Kidney (tissue), 13 donors: ENCODE measurements at regions not wholly inside any gene's neighbourhood (a gene's known extent, or its start where the extent isn't known, plus 50 kb on each side); places are given as distances from the start of the nearest gene placed in this dataset.
A peak's percentile ranks its signal among the peaks of the same experiment; 100 is the strongest.
"Not testable (repeated sequence)": the region's sequence is repeated elsewhere in the genome, so short reads cannot be mapped to it uniquely, and the experiment has no call there.

Source experiments
- DNase-seq, 5 donors: peaks; one replicate each; pipeline ENCODE4 v3.0.0-alpha.2; 2013 to 2020
- FAIRE-seq: peaks from 2 replicates; lab custom pipeline; 2012; peaks lifted over from hg19 to GRCh38; lab: Jason Lieb, UNC
- H3K27ac ChIP-seq, 2 donors: one replicate each; pipeline ENCODE4 v1.7.0; 2013; ENCODE audit warnings: low read depth in 2 of 2, low read length in 2 of 2, inconsistent platforms in 1 of 2
- H3K27me3 ChIP-seq: one replicate; pipeline ENCODE4 v1.7.1; 2013; ENCODE audit warnings: low read length, inconsistent platforms; ENCODE audit not compliant: control insufficient read depth, insufficient read depth
- H3K36me3 ChIP-seq, 3 donors: one replicate each; pipeline versions ENCODE4 v1.7.0 to v1.7.1; 2013; ENCODE audit warnings: low read length in 3 of 3, control low read depth in 1 of 3, inconsistent platforms in 1 of 3; ENCODE audit not compliant: insufficient read depth in 3 of 3, control insufficient read depth in 2 of 3
- H3K4me1 ChIP-seq, 3 donors: one replicate each; pipeline versions ENCODE4 v1.7.0 to v1.7.1; 2013; ENCODE audit warnings: low read length in 3 of 3, inconsistent platforms in 1 of 3, low read depth in 1 of 3; ENCODE audit not compliant: control insufficient read depth in 2 of 3, insufficient read depth in 2 of 3
- H3K4me3 ChIP-seq, 3 donors: one replicate each; pipeline versions ENCODE4 v1.7.0 to v1.8.1; 2013; ENCODE audit warnings: low read length in 3 of 3, control low read depth in 1 of 3, inconsistent platforms in 1 of 3
- H3K9ac ChIP-seq, 3 donors: one replicate each; pipeline versions ENCODE4 v1.7.0 to v1.7.1; 2013; ENCODE audit warnings: low read length in 3 of 3, control low read depth in 1 of 3, inconsistent platforms in 1 of 3
- H3K9me3 ChIP-seq, 3 donors: one replicate each; pipeline versions ENCODE4 v1.7.0 to v1.7.1; 2013; ENCODE audit warnings: low read length in 3 of 3, control low read depth in 1 of 3, inconsistent platforms in 1 of 3; ENCODE audit not compliant: control insufficient read depth in 2 of 3, insufficient read depth in 1 of 3
- CTCF ChIP-seq: IDR thresholded peaks from 3 replicates; pipeline ENCODE4 v1.5.1; 2012; ENCODE audit warnings: mild to moderate bottlenecking, moderate library complexity, borderline replicate concordance; ENCODE audit not compliant: insufficient read depth; ENCODE audit errors: extremely low read depth
- intact Hi-C: fragments of 100-400 bp; cut with DNase I; formaldehyde crosslinking; loops from one replicate; pipeline ENCODE4 v1.11.1; 2022
- donor health status: control.
- donor health status: control.
- donor health status: control.
- donor health status: control.
- donor health status: control.
- donor health status: DM: yes; HTN: yes; CAD: no.
- donor health status: Normal renal cell carcinoma (clear cell type).

GRCh38 chr7:103244865-103245264, 52.4 kb upstream of the PMPCB start:
- H3K27ac ChIP-seq, H3K4me3 ChIP-seq, H3K27me3 ChIP-seq, intact Hi-C loops, H3K4me1 ChIP-seq, FAIRE-seq, H3K36me3 ChIP-seq, H3K9me3 ChIP-seq, H3K9ac ChIP-seq: not testable (repeated sequence)
- peak in 1 of 5 donors; percentile 41 for DNase-seq

- Histone ChIP-seq H3K4me1 (no peaks in the 10 kb centered on the region), H3K36me3 (no peaks in the 10 kb centered on the region), H3K4me3 (no peak overlapping the region), H3K27ac (no peak overlapping the region), H3K9ac (no peak overlapping the region), H3K9me3 (no peaks in the 10 kb centered on the region), H3K27me3 (no peaks in the 10 kb centered on the region)
- no peak for DNase-seq
- TF ChIP-seq CTCF = no peak
- intact Hi-C loops = no loop called here
- no peak for FAIRE-seq
Observed at GRCh38 chr7:103240806-103241205, 56.4 kb upstream of the PMPCB start.

GRCh38 chr7:103235824-103236223, 61.4 kb upstream of the PMPCB start:
- H3K4me1 ChIP-seq, H3K9me3 ChIP-seq, DNase-seq, intact Hi-C loops, H3K9ac ChIP-seq, H3K36me3 ChIP-seq, FAIRE-seq, H3K27ac ChIP-seq, H3K4me3 ChIP-seq, H3K27me3 ChIP-seq: not testable (repeated sequence)

- DNase-seq, H3K27me3 ChIP-seq, H3K27ac ChIP-seq, H3K4me3 ChIP-seq, H3K9me3 ChIP-seq, H3K9ac ChIP-seq, FAIRE-seq, intact Hi-C loops, H3K4me1 ChIP-seq, H3K36me3 ChIP-seq: not testable (repeated sequence)
Observed at GRCh38 chr7:103234877-103235276, 62.4 kb upstream of the PMPCB start.

GRCh38 chr7:103227787-103228186, 69.4 kb upstream of the PMPCB start:
- intact Hi-C loops, H3K9me3 ChIP-seq: not testable (repeated sequence)

GRCh38 chr7:103225798-103226197, 71.4 kb upstream of the PMPCB start:
- H3K9me3 ChIP-seq, intact Hi-C loops, H3K27ac ChIP-seq, H3K36me3 ChIP-seq, H3K27me3 ChIP-seq, H3K9ac ChIP-seq, DNase-seq, FAIRE-seq, H3K4me3 ChIP-seq, H3K4me1 ChIP-seq: not testable (repeated sequence)

More at GRCh38 chr7:103227787-103228186, 69.4 kb upstream of the PMPCB start:
- not testable (repeated sequence) for H3K9ac ChIP-seq, FAIRE-seq, H3K27ac ChIP-seq, H3K27me3 ChIP-seq, H3K36me3 ChIP-seq, DNase-seq, H3K4me1 ChIP-seq, H3K4me3 ChIP-seq

- H3K4me3 ChIP-seq, FAIRE-seq, H3K9me3 ChIP-seq, DNase-seq, H3K9ac ChIP-seq, H3K27ac ChIP-seq, H3K36me3 ChIP-seq, H3K27me3 ChIP-seq, H3K4me1 ChIP-seq, intact Hi-C loops: not testable (repeated sequence)
Observed at GRCh38 chr7:103223065-103223464, 74.2 kb upstream of the NAPEPLD start.

- H3K4me1 ChIP-seq, H3K27ac ChIP-seq, H3K36me3 ChIP-seq, H3K27me3 ChIP-seq, intact Hi-C loops, H3K9me3 ChIP-seq, H3K9ac ChIP-seq, DNase-seq, H3K4me3 ChIP-seq, FAIRE-seq: not testable (repeated sequence)
Observed at GRCh38 chr7:103211049-103211448, 62.1 kb upstream of the NAPEPLD start.
